Cardiac fibroblast (primary cell): ENCODE measurements at regions not wholly inside any gene's neighbourhood (a gene's known extent, or its start where the extent isn't known, plus 50 kb on each side); places are given as distances from the start of the nearest gene placed in this dataset.

Experiments
- DNase-seq, 2 donors: peaks; one replicate each; pipeline versions ENCODE4 v3.0.0 to v3.0.0-alpha.2; 2010; ENCODE audit warnings: low read depth in 2 of 2
- H3K4me3 ChIP-seq, 2 donors: replicated peaks in 1 of 2; 1 replicate in 1 of 2; 2 replicates in 1 of 2; pipeline ENCODE4 v1.5.1; 2011; ENCODE audit warnings: low read depth in 2 of 2, low read length in 2 of 2, mild to moderate bottlenecking in 2 of 2, moderate library complexity in 1 of 2
- TF ChIP-seq, protein P1 (sequence below): IDR thresholded peaks from one replicate; pipeline ENCODE4 v1.5.1; 2011; ENCODE audit warnings: low read depth, mild to moderate bottlenecking, low read length, inconsistent platforms

DNA sequence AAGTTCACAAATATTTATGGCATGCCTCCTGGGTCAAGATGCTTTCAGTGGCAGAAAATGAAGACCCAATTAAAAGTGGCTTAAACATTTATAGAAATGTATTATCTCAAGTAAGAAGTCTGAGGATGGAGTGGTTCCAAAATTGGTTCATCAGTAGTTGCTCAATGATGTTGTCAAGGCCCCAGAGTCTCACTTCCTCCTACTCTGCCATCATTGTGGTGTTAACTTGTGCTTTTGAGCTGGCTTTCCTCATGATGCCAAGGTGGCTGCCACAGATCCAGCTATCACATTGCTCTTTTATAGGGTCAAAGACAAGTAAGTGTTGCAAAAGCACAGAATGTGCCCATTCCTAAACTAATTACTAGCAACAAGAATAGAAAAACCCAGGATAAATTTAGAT is 404.6 kb upstream of the NRP1 start:
- H3K4me3 ChIP-seq = no peak overlapping the region
- TF ChIP-seq, protein P1, sequence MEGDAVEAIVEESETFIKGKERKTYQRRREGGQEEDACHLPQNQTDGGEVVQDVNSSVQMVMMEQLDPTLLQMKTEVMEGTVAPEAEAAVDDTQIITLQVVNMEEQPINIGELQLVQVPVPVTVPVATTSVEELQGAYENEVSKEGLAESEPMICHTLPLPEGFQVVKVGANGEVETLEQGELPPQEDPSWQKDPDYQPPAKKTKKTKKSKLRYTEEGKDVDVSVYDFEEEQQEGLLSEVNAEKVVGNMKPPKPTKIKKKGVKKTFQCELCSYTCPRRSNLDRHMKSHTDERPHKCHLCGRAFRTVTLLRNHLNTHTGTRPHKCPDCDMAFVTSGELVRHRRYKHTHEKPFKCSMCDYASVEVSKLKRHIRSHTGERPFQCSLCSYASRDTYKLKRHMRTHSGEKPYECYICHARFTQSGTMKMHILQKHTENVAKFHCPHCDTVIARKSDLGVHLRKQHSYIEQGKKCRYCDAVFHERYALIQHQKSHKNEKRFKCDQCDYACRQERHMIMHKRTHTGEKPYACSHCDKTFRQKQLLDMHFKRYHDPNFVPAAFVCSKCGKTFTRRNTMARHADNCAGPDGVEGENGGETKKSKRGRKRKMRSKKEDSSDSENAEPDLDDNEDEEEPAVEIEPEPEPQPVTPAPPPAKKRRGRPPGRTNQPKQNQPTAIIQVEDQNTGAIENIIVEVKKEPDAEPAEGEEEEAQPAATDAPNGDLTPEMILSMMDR = no peak
- no peak for DNase-seq

DNA sequence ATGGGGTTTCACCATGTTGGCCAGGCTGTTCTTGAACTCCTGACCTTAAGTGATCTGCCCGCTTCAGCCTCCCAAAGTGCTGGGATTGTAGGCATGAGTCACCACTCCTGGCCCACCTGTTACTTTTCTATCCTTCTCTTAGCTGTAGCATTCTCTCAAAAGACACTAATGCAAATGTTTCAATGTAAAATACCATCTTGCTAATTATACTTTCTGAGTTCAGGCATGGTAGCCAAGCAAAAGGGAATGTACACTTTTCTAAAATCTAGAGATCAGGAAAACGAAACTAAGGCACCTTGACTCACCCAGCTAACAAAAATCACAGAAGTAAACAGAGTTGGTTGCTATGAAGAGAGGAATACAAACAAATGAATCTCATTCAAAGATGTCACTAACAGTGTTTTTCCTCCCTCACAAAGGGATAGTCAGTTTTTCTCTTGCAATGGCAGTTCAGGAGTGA is 401.0 kb upstream of the NRP1 start:
- H3K4me3 ChIP-seq = no peak overlapping the region
- peak; percentile 14 to 41 for DNase-seq
- TF ChIP-seq, protein P1 = no peak

DNA sequence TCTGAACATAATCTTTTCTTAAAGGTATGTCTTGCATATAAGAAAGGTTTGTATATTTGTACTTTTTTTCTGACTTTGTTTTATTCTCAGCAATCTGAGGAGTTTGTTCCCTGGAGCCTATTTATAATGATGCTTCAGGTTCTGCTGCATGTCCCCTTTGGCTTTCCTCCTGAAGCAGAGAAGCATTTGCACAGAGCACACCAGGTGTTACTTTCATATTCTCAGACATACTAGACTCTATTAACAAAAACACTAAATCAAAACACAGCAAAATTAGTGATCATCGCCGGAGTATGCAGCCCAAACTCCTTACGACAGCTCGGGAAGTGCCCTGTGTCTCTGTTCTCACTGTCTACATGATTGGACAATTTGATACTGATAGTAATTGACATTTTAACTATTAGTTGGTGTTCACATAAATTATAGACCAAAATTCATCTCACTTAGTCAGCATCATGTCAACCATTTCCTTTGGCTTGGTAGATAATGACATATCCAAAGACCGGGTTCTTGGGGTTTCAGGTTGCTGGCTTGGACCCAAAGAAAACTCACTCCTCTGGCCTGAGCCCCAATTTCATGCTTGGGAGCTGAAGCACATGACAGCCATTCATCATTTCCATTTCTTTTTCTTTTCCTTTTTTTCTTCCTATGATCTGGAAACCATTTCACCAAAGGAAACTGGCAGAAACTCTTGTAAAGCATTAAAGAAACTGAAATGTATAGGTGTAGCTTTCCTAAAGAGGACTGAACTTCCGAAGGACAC is 400.1 kb upstream of the NRP1 start:
- TF ChIP-seq, protein P1 = no peak
- DNase-seq = peak in 1 of 2 donors; percentile 14
- no peak overlapping the region for H3K4me3 ChIP-seq

DNA sequence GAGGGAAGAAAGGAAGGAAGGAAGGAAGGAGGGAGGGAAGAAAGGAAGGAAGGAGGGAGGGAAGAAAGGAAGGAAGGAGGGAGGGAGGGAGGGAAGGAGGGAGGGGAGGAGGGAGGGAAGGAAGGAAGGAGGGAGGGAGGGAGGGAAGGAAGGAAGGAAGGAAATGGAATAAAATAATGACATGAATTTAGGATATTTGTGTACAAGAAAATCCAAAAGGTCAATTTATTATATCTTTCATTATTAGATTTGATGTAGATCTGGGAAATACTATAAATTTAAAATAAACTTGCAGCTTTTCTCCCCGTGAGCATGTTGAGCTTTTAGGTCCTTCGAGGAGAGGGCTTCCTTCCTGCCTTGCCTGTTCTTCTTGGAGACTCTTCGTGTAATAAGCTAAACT is 398.6 kb upstream of the NRP1 start:
- DNase-seq = no peak
- H3K4me3 ChIP-seq = no peak overlapping the region
- TF ChIP-seq, protein P1 = no peak

DNA sequence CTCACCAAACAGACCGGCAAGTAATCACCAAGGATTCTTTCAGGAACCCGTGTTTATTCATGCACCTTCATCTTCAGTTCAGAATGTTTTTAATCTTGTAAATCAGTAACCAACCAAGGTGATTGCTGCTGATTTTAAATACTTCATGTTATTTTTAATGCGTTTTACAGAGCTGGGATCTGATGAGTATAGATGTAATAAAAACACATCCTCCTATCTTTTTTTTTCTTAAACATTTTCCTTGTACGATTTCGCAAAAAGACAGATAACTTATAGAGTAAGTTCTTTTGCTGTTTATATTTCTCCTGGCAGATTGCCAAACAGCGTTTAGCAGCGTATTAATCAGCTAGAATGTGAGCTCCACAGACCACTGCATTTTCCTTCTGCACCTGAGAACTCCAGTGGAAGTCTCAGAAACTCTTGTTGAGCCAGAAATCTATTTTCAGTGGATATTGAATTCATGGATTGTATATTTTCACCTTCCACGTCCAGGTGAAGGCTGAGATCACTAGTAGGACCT is 397.8 kb upstream of the NRP1 start:
- DNase-seq = peak; percentile 37 to 59
- TF ChIP-seq, protein P1 = no peak
- H3K4me3 ChIP-seq = no peak overlapping the region

DNA sequence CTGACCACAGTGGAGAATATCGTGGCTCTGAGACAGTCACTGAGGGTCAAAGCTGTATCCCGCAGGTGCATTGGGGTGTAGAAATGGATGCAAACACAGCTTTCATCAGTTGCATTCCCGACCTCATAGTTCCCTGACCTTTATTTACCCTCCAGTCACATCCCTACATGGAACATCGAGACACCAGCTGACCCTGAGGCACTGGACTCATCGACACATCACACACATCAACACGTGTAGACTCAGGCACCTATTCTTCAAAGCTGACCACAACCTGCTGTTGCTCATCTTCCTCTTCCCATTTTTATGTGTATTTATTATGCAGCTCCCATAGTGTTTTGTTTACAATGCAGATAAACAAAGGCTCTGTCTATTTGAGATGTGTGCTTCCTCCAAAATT is 396.9 kb upstream of the NRP1 start:
- no peak for DNase-seq
- TF ChIP-seq, protein P1 = no peak

More for the DNA sequence above, 396.9 kb upstream of the NRP1 start:
- H3K4me3 ChIP-seq = no peak overlapping the region
